HL-60 (cell line): ENCODE measurements at regions not wholly inside any gene's neighbourhood (a gene's known extent, or its start where the extent isn't known, plus 50 kb on each side); places are given as distances from the start of the nearest gene placed in this dataset.

ENCODE experiments used
- DNase-seq, 2 experiments: peaks; one replicate each; pipeline ENCODE4 v3.0.0-alpha.2; 2010 to 2020; ENCODE audit warnings: low read depth in 1 of 2, low spot score in 1 of 2
- H3K27ac ChIP-seq: fragments of 250-450 bp; sonication (Bioruptor Pico); replicated peaks from 2 replicates; pipeline ENCODE4 v1.5.1; 2020; ENCODE audit warnings: mild to moderate bottlenecking, moderate library complexity
- H3K27me3 ChIP-seq: fragments of 250-450 bp; sonication (Bioruptor Pico); 2 replicates; pipeline ENCODE4 v1.5.1; 2021; ENCODE audit warnings: mild to moderate bottlenecking, moderate library complexity; ENCODE audit not compliant: insufficient read depth, poor library complexity, severe bottlenecking
- H3K4me3 ChIP-seq: replicated peaks from 2 replicates; pipeline ENCODE4 v1.5.1; 2011; ENCODE audit warnings: mild to moderate bottlenecking, control low read depth, low read length; ENCODE audit not compliant: insufficient read depth
- CTCF ChIP-seq: IDR thresholded peaks from one replicate; pipeline ENCODE4 v1.5.1; 2011; ENCODE audit warnings: low read length, control low read depth, inconsistent platforms; ENCODE audit not compliant: insufficient read depth
- GABPA ChIP-seq: IDR thresholded peaks from 2 replicates; pipeline ENCODE4 v1.6.1; 2012; ENCODE audit warnings: low read depth
- POLR2AphosphoS5 ChIP-seq: IDR thresholded peaks from 2 replicates; pipeline ENCODE4 v1.6.1; 2012; ENCODE audit warnings: low read depth
- REST ChIP-seq: IDR thresholded peaks from 2 replicates; pipeline ENCODE4 v1.6.1; 2012; ENCODE audit warnings: low read depth; ENCODE audit not compliant: insufficient replicate concordance
- SPI1 ChIP-seq: IDR thresholded peaks from 2 replicates; pipeline ENCODE4 v1.6.1; 2012; ENCODE audit warnings: low read depth, mild to moderate bottlenecking, borderline replicate concordance

- Histone ChIP-seq H3K27ac (no peak overlapping the region), H3K4me3 (no peak overlapping the region), H3K27me3 (no peaks in the 10 kb centered on the region)
- no peak for DNase-seq
- TF ChIP-seq GABPA = no peak
- TF ChIP-seq CTCF = no peak
- TF ChIP-seq REST = no peak
- TF ChIP-seq POLR2AphosphoS5 = no peak
- TF ChIP-seq SPI1 = no peak
Measured at GRCh38 chr10:56920601-56921261, 559.7 kb upstream of the ZWINT start.

- Histone ChIP-seq H3K27ac (no peak overlapping the region), H3K4me3 (no peak overlapping the region), H3K27me3 (no peaks in the 10 kb centered on the region)
- TF ChIP-seq SPI1 (no peak), CTCF (no peak), POLR2AphosphoS5 (no peak)
- DNase-seq = no peak
Measured at GRCh38 chr10:56912043-56912442, 551.0 kb upstream of the ZWINT start.

- Histone ChIP-seq H3K4me3 (no peak overlapping the region), H3K27ac (no peak overlapping the region), H3K27me3 (no peaks in the 10 kb centered on the region)
- TF ChIP-seq REST (no peak), SPI1 (no peak)
- DNase-seq = no peak
Measured at GRCh38 chr10:56905051-56905450, 544.0 kb upstream of the ZWINT start.

- Histone ChIP-seq H3K27me3 (no peaks in the 10 kb centered on the region), H3K27ac (no peak overlapping the region), H3K4me3 (no peak overlapping the region)
- TF ChIP-seq POLR2AphosphoS5 (no peak), CTCF (no peak), SPI1 (no peak), REST (no peak), GABPA (no peak)
- DNase-seq = no peak
Measured at GRCh38 chr10:56902554-56902953, 541.5 kb upstream of the ZWINT start.
